Left lung (tissue), 4 donors: ENCODE measurements at regions not wholly inside any gene's neighbourhood (a gene's known extent, or its start where the extent isn't known, plus 50 kb on each side); places are given as distances from the start of the nearest gene placed in this dataset.

Source experiments
- ATAC-seq: fragments of 200-7000 bp; cut with Tn5 transposase; one replicate; pipeline ENCODE4 v1.9.1; 2020; ENCODE audit warnings: moderate library complexity
- DNase-seq, 4 donors: peaks; one replicate each; pipeline ENCODE4 v3.0.0-alpha.2; 2013 to 2020
- H3K27ac ChIP-seq, 2 donors: fragments of 200-600 bp; sonication (generic) in 1 of 2; one replicate each; pipeline versions ENCODE4 v1.5.0 to v1.8.0; 2020 to 2021
- H3K27me3 ChIP-seq, 2 donors: fragments of 200-600 bp; sonication (generic) in 1 of 2; one replicate each; pipeline versions ENCODE4 v1.5.0 to v1.8.0; 2020 to 2021
- H3K36me3 ChIP-seq, 2 donors: fragments of 200-600 bp; sonication (generic) in 1 of 2; one replicate each; pipeline versions ENCODE4 v1.5.0 to v1.8.0; 2020 to 2021
- H3K4me1 ChIP-seq, 2 donors: fragments of 200-600 bp; one replicate each; pipeline ENCODE4 v1.8.0; 2021
- H3K4me3 ChIP-seq, 2 donors: fragments of 200-600 bp; sonication (generic) in 1 of 2; one replicate each; pipeline versions ENCODE4 v1.5.0 to v1.8.0; 2020 to 2021; ENCODE audit warnings: mild to moderate bottlenecking in 1 of 2
- H3K9me3 ChIP-seq, 2 donors: fragments of 200-600 bp; sonication (generic) in 1 of 2; one replicate each; pipeline versions ENCODE4 v1.5.0 to v1.8.0; 2020 to 2021
- intact Hi-C, 2 donors: fragments of 100-400 bp; cut with DNase I; formaldehyde crosslinking; loops; one replicate each; pipeline versions ENCODE4 v1.11.2 to v1.14.2; 2022
- TF ChIP-seq, protein P1 (sequence below), 2 donors: fragments of 200-600 bp; sonication (generic) in 1 of 2; IDR thresholded peaks; one replicate each; pipeline versions ENCODE4 v1.5.0 to v1.8.0; 2021; ENCODE audit warnings: antibody characterized with exemption in 2 of 2
- donor health status: DM: no; HTN: yes; CAD: no.
- donor health status: DM: no; HTN: no; CAD: no.

- H3K27ac ChIP-seq, result no peak overlapping the region
- H3K36me3 ChIP-seq, result no peaks in the 10 kb centered on the region
- no peaks in the 10 kb centered on the region for H3K4me1 ChIP-seq
- TF ChIP-seq, protein P1, sequence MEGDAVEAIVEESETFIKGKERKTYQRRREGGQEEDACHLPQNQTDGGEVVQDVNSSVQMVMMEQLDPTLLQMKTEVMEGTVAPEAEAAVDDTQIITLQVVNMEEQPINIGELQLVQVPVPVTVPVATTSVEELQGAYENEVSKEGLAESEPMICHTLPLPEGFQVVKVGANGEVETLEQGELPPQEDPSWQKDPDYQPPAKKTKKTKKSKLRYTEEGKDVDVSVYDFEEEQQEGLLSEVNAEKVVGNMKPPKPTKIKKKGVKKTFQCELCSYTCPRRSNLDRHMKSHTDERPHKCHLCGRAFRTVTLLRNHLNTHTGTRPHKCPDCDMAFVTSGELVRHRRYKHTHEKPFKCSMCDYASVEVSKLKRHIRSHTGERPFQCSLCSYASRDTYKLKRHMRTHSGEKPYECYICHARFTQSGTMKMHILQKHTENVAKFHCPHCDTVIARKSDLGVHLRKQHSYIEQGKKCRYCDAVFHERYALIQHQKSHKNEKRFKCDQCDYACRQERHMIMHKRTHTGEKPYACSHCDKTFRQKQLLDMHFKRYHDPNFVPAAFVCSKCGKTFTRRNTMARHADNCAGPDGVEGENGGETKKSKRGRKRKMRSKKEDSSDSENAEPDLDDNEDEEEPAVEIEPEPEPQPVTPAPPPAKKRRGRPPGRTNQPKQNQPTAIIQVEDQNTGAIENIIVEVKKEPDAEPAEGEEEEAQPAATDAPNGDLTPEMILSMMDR (IDR thresholded peaks at IDR 0.05), result no peak
- H3K9me3 ChIP-seq, result peaks cover 0 to 2% of the 10 kb centered on the region in 2 donors
- DNase-seq (no peak), ATAC-seq (no peak)
- no peaks in the 10 kb centered on the region for H3K27me3 ChIP-seq
- H3K4me3 ChIP-seq, result no peak overlapping the region
- intact Hi-C loops, result no loop called here
Measured at GRCh38 chr2:35997488-35997887, 358.1 kb upstream of the CRIM1 start.

- DNase-seq (peak in 1 of 4 donors; percentile 7), ATAC-seq (no peak)
- TF ChIP-seq, protein P1 (IDR thresholded peaks at IDR 0.05), result no peak
Measured at GRCh38 chr2:35989503-35989902, 366.1 kb upstream of the CRIM1 start.

GRCh38 chr2:35989040-35989439, 366.5 kb upstream of the CRIM1 start:
- no peak overlapping the region for H3K4me3 ChIP-seq
- H3K4me1 ChIP-seq, result no peaks in the 10 kb centered on the region
- peak in 1 of 4 donors; percentile 24 for DNase-seq
- no peaks in the 10 kb centered on the region for H3K27me3 ChIP-seq
- no peak for ATAC-seq
- peaks cover 0 to 2% of the 10 kb centered on the region in 2 donors for H3K9me3 ChIP-seq
- no peaks in the 10 kb centered on the region for H3K36me3 ChIP-seq
- intact Hi-C loops, result no loop called here
- TF ChIP-seq, protein P1 (IDR thresholded peaks at IDR 0.05), result no peak
- no peak overlapping the region for H3K27ac ChIP-seq

More at GRCh38 chr2:35989503-35989902, 366.1 kb upstream of the CRIM1 start:
- Histone ChIP-seq H3K4me1 (no peaks in the 10 kb centered on the region), H3K27me3 (no peaks in the 10 kb centered on the region), H3K36me3 (no peaks in the 10 kb centered on the region), H3K4me3 (no peak overlapping the region), H3K9me3 (peaks cover 0 to 2% of the 10 kb centered on the region in 2 donors), H3K27ac (no peak overlapping the region)
- intact Hi-C loops, result no loop called here

GRCh38 chr2:35986871-35987270, 368.7 kb upstream of the CRIM1 start:
- TF ChIP-seq, protein P1 (IDR thresholded peaks at IDR 0.05), result no peak
- no peaks in the 10 kb centered on the region for H3K4me1 ChIP-seq
- no peak overlapping the region for H3K27ac ChIP-seq
- H3K9me3 ChIP-seq, result no peaks in the 10 kb centered on the region
- ATAC-seq (no peak), DNase-seq (no peak)
- no peaks in the 10 kb centered on the region for H3K36me3 ChIP-seq
- no peaks in the 10 kb centered on the region for H3K27me3 ChIP-seq
- H3K4me3 ChIP-seq, result no peak overlapping the region
- intact Hi-C loops, result no loop called here

GRCh38 chr2:35978218-35978617, 377.4 kb upstream of the CRIM1 start:
- peaks cover 0 to 4% of the 10 kb centered on the region in 2 donors for H3K4me1 ChIP-seq
- H3K4me3 ChIP-seq, result no peak overlapping the region
- ATAC-seq, result no peak
- no peaks in the 10 kb centered on the region for H3K27me3 ChIP-seq
- no peaks in the 10 kb centered on the region for H3K36me3 ChIP-seq
- TF ChIP-seq, protein P1 (IDR thresholded peaks at IDR 0.05), result no peak
- no peaks in the 10 kb centered on the region for H3K9me3 ChIP-seq
- intact Hi-C loops, result no loop called here
- no peak overlapping the region for H3K27ac ChIP-seq
- DNase-seq, result no peak
